HG03196 (cell line): ENCODE measurements at regions not wholly inside any gene's neighbourhood (a gene's known extent, or its start where the extent isn't known, plus 50 kb on each side); places are given as distances from the start of the nearest gene placed in this dataset.

ENCODE experiments used
- ATAC-seq: cut with Tn5 transposase; IDR thresholded peaks from one replicate; pipeline ENCODE4 v1.9.1; 2021; ENCODE audit not compliant: unreplicated experiment

GRCh38 chr4:178470996-178471784 is 1029.0 kb upstream of the AGA start:
- no peak for ATAC-seq

- ATAC-seq, result no peak
Measured at GRCh38 chr4:178471994-178472393, 1029.8 kb upstream of the AGA start.

DNA sequence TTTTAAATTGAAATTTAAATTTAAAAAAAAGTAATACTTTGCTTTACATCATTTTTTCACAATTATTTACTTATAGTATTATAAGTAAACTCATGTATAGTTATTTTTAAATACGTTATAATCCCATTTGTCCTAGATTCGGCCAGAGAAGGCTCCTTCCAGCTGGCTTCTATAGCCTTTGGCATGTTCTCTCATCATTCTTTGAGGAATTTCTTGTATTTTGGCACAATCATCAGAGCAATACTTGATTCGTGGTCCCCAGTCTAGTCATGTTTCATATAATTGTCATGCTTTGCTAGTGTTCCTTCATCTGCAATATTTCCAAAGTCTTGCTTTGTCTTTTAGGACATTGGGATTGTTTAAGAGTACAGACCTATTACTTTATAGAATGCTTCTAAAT is 1037.9 kb upstream of the AGA start:
- no peak for ATAC-seq

DNA sequence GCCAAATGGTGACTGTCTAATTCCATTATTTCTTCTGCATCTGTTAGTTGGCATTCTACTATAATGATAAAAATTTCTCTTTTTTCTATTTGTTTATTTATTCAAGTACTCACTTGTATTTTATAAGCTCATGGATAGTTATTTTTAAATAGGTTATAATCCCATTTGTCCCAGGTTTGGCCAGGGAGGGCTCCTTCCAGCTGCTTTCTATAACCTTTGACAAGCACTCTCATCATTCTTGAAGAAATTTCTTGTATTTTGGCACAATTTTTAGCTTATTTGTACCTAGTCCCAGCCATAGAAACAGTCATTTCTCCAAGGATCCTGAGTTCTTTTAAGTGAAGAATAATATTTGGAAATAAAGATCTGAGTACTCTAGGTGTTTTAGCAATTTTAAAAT is 1038.6 kb upstream of the AGA start:
- no peak for ATAC-seq

GRCh38 chr4:178481564-178481963 is 1039.3 kb upstream of the AGA start:
- ATAC-seq, result no peak

GRCh38 chr4:178523038-178523437 is 1080.8 kb upstream of the AGA start:
- no peak for ATAC-seq

- ATAC-seq, result no peak
Measured at GRCh38 chr4:178535939-178536579, 1093.8 kb upstream of the AGA start.

GRCh38 chr4:178553201-178553600 is 1111.0 kb upstream of the AGA start:
- ATAC-seq, result no peak

- ATAC-seq, result no peak
Measured at GRCh38 chr4:178554352-178554751, 1112.1 kb upstream of the AGA start.

GRCh38 chr4:178556796-178557195 is 1114.6 kb upstream of the AGA start:
- ATAC-seq, result no peak

DNA sequence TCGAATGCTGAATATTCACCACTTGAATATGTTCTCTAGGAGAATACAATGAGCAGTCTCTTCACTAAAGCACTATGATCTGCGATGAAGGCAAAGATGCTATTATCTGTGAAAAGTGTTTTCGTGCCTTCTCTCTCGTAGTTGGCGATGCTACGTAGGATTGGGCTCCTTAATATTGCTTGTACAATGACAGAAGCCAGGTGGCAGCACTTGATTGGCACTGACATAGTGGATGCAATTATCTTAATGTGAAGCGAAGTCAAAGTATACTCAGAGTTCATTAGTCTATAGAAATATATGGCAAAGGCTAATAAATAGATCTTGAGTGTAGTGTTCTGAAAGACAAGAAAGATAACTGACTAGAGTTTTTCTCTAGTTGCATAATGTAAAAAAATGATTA is 1135.7 kb upstream of the AGA start:
- ATAC-seq, result no peak

- ATAC-seq, result no peak
Measured at GRCh38 chr4:178595500-178596138, 1153.4 kb upstream of the AGA start.

DNA sequence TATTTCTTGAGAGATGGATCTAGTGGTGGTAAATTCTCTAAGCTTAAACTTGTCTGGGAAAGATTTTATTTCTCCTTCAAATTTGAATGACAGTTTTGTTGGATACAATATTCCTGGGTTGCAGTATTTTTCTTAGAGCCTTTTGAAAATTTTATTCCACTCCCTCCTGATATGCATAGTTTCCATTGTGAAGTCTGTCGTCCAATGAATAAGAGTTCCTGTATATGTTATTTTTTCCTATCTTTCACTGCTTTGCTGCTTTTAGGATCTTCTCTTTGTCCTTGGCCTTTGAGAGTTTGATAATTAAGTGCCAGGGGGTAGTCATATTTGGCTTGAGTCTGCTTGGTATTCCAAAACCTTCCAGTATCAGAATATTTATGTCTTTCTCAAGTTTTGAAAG is 1156.4 kb upstream of the AGA start:
- ATAC-seq, result no peak

GRCh38 chr4:178599521-178599920 is 1157.3 kb upstream of the AGA start:
- ATAC-seq, result no peak

- no peak for ATAC-seq
Measured at GRCh38 chr4:178602833-178603232, 1160.6 kb upstream of the AGA start.

- ATAC-seq, result no peak
Measured at GRCh38 chr4:178611062-178611461, 1168.8 kb upstream of the AGA start.

GRCh38 chr4:178612733-178613132 is 1170.5 kb upstream of the AGA start:
- ATAC-seq, result no peak

DNA sequence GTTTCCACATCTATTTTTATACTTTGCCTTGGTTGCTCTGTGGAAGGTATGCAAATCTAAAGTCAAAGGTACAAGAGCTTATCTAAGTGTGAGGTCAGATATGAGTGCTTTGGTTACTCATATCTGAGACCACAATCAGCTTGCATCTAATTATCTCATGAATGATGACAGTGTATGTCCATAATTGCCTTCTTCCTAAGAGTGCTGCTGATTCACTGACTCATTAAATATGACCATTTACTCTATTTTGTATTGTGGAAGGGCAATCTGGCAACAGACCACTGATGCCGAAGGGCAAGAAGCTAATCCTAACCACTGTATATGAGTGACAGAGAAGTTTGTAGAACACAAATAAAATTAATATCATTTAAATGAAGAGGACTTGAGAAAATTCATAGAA is 1190.2 kb upstream of the AGA start:
- no peak for ATAC-seq

- ATAC-seq, result no peak
Measured at GRCh38 chr4:178633263-178633662, 1191.0 kb upstream of the AGA start.

GRCh38 chr4:178664621-178665020 is 1222.4 kb upstream of the AGA start:
- no peak for ATAC-seq

DNA sequence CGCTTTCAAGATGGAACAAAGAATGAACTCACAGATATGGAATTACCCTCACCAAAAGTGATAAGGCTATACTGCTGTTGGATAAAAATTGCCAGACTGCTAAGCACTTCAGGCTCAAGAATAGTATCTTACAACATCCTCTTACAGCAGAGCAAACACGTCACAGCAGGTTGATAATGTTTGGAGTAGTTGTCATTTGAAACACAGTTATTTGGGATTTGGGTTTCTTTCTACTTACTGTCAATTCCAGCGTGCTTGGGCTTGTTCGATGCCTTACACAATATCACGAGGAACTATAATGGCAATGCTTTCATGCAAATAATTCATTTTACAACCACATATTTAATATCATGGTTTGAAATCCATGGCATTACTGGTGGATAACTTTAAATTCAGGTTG is 1223.7 kb upstream of the AGA start:
- no peak for ATAC-seq

GRCh38 chr4:178671766-178672165 is 1229.5 kb upstream of the AGA start:
- no peak for ATAC-seq
